ENCODE measurements at regions not wholly inside any gene's neighbourhood (a gene's known extent, or its start where the extent isn't known, plus 50 kb on each side); places are given as distances from the start of the nearest gene placed in this dataset.
"Not testable (repeated sequence)": the region's sequence is repeated elsewhere in the genome, so short reads cannot be mapped to it uniquely, and the experiment has no call there.

DNA sequence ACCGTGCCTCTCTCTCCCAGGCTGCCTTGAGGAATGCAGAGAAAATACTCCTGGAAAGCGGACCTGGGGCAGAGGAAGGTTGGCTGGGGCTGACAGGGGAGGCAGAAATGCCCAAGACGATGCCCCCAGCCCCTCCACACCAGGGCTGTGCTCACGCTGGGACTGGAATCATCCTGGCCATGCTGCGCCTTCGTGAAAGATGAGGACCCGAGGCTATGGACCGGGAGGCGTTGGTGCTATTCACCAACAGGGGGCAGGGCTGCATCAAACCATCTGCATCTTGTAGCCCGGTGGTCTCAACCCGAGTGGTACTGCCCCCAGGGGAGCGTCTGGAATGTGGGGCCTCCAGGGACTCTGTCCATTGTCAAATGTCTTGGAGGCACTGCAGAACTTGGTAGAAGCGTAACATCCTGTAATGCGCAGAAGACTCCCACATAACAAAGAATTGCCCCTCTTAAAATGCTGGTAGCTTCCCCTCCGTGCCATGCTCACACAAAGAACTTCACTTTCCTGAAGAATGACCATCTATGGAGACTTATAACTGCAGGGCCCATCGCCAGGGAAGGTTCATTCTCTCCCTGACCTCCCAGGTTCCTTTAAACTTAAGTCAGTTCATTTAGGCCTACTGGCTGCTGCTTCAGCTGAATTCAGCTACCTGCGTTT, 251.2 kb downstream of the RRAGC start:
- peak; percentile 8 for DNase-seq

DNA sequence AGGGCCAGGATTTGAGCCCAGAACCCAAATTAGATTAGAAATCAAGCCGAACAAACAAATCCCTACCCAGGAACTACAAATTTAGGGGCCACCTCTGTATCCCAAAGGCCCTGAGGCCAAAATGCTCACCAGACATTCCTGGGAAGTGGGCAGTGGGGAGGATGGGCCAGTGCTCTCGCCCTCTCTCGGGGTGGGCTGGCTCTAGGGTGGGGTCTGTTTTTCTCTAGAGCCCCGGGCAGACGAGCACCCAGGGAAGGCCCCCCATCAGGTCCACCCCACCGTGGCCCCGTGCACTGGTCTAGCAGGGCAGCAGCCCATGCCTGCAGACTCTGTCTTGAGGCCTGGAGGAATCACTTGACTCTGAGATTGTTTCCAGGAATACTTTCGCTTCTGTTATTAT, 252.0 kb downstream of the RRAGC start:
- DNase-seq: no peak

DNA sequence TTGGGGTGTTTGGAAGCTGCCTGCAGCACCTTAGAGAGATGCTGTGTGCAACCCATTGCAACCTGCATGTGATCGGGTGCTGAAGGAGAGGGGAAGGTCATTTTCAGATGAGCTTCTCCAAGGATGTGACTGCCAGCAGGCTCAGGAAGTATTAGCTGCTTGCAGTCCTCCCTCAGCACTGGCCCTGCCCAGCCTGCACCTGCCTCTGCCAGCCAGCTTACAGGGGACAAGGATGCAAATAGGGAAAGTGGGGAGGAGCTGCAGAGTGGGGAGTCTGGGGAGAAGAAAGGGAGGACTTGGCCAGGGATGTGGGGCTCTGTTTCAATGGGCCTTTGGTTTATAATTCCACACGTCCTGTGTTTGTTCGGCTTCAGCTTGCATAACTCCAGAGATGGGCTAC, 254.5 kb downstream of the RRAGC start:
- no peak for DNase-seq

DNA sequence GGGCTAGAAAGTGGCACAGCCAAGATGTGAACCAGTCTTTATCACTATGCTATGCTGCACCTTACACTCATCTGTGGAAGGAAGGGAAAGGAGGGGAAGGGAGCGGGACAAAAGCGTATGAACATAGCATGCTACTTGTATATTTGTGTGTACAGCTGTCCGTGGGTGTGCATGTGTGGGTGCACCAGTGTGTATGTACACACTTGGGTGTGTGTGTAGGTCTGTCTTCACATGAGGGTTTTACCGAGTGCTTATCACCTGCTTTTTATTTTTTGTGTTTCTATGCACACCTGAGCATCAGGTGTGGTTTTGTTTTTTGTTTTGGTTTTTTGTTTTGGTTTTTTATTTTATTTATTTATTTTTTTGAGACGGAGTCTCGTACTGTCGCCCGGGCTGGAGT, 255.7 kb downstream of the RRAGC start:
- DNase-seq: no peak

DNA sequence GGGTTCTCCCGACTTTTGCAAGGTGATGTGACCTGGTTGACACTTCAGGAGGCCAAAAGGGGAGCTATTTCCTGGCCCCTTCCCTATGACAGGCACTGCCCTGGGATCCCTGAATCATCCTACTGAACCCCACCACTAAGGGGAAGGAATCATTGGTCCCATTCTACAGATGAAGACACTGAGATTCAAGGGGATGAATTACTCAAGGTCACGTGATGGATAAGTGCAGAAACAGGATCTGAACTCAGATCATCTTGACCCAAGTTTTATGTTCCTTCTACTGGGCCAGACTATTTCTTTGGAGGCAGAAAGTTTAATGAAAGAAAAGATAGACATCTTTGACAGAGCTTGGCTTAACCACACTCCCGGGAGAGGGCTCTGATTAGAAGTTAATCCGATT, 258.7 kb downstream of the RRAGC start:
- no peak for DNase-seq

DNA sequence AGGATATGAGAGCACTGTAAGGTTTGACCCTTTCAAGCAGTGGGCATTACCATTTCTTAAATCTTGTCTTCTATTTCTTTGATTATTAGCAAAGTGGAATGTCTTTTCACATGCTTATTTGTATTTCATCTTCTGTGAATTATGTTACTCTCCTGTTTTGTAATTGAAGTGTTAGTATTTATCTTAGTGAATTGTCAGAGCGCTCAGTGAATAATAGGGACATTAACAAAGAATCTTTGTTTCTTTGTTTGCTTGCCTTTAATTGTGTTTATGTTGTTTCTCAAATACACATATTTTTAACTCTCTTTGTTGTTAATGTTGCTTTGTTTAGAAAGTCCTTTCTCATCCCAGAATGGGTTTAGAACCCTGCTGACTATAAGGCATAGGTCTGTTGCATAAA, 259.3 kb downstream of the RRAGC start:
- DNase-seq: no peak

DNA sequence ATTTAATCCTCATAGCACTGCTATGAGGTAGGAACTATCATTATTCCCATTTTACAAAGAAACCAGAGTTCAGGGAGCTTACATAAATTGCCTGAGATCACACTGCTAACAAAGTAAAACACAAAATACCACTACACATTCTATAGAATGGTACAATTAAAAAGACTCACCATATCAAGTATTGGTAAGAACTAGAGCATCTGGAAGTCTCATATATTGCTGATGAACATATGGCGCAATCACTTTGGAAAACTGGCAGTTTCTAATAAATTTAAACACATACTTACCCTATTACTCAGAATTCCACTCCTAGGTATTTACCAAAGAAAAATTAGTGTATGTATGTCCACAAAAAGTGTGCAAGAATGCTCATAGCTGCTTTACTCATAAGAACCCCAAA, 261.5 kb downstream of the RRAGC start:
- no peak for DNase-seq

DNA sequence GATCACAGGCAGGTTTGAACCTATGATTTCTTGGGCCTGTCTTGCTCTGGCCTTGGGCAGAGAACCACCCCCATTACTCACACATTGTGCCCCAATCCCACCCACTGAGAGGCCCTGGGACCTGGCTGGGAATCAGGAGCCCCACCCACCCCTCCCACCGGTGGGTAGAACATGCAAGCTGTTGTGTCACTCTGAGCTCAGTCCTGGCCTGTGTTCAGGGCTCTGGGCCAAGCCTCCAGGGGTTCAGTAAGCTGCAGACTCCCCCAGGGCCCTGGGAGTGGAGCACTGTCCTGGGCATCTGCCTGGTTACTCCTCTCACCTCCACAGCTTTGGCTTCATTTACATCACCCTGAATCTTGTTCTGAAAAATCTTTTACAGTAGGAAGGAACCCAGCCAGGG, 270.5 kb downstream of the RRAGC start:
- DNase-seq: no peak

DNA sequence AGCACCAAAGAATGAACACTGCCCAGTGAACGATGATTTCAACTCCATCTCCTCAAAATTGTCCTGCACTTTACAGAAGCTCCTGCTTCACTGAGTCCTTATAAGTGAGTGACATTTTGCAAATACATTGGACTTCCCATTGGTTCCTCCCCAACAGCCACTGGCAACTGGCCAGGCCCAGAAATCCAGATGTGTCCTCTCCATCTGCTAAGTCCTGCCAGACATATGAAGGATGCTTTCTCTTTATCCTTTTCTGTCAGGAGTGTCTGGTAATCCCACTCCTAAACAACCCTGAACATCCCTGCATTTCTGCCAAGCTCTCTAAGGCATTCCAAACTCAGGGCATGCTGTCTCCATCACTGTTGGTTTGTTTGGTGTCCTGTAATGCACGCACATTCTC, 271.8 kb downstream of the RRAGC start:
- DNase-seq: no peak

DNA sequence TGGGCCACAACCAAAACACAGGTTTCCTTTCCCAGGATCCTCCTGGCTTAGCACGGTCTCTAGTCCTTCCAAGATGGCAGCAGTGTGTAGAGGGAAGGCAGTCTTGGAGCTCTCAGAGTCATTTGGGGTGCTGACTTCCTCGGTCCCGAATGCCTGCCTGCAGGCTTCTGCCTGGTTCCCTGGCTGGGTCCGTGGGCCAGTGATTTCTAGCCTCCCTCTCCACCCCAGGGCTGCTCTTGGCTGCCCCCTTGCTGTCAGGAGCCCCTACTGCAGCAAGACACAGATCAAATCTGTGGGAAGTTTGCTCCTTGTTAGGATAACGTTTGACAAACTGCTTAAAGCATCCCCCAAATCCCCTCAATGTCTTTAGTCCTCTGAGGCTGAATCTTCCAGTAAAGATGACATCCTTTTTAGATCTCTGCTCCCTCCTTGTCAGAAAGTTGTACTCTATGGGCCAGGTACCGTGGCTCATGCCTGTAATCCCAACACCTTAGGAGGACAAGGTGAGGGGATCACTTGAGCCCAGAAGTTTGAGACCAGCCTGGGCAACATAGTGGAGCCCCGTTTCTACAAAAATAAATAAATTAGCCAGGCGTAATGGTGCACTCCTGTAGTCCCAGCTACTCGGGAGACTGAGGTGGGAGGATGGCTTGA, 272.5 kb downstream of the RRAGC start:
- peak; percentile 48 for DNase-seq

DNA sequence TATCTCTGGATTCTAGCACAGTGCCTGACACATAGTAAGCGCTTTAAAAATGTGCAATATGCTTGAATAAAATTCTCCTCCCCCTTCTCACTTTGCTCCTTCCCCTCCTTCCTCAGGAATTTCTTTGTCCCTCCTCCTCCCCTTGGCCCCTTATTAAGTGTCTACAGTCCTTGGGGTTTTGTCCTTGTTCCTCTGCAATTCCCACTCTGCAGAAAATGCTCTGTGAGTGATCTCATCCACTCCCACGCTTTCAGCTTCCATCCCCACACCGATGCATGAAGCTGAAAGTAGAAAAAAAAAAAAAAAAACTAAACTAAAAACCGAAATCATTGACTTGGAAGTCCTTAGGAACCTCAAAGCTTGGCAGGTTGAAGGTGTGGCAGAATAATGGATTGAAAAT, 273.6 kb downstream of the RRAGC start:
- no peak for DNase-seq

DNA sequence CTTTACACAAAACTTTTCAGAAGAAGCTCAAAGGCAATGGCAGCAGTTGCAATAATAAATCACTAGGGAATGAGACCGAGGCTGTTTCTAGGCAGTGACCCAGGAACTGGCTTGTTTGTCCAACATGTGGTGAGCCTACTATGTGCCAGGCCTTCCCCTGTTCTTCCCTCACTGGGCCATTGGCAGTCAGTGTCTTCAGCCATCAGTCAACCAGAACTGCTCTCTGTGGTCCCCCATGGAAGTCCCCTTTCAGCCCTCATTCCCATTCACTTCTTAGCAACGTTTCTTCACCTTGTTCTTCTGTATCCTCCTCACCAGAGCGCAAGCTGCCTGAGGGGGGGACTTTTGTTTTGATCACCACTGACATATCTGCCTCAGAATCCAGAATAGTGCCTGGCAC, 274.1 kb downstream of the RRAGC start:
- DNase-seq: no peak

DNA sequence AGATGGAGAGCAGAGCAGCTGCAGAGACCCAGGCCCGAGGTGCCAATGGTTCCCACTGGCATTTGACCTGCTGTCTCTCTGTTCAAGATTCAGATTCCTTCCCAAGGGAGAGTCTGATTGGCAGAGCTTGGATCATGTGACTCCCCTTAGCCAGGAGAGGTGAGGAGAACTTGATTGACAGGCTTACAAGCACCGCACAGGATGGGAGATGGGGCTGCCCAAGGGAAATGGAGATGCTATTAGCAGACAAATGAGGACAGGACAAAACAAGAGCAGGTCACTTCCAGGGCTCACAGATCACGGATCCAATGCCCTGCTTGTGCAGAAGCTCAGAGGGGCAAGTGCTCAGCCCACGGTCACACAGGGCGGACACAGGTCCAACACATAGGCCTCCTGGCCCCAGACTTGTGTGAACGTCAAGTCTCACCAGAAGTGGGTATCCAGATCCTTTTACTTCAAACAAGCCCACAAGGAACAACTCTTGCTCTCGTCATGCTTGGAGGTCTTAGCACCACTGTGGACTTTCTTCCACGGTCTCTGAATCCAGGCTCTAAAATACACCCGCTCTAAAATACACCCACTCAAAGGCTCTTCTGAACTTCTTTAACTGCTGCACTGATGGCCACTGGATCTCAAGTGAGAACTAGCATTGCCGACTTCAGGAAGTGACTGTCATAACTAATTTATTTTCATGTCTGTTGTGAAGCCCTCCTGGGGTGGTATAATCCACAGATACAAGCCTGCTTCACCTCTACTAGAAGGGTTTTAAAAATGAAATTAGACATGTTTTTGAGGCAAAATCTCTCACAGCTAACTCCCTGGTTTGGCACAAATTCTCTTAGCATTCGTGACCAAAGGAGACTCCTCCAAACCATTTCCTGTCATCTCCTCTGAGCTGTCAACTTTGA, 274.9 kb downstream of the RRAGC start:
- no peak for DNase-seq

DNA sequence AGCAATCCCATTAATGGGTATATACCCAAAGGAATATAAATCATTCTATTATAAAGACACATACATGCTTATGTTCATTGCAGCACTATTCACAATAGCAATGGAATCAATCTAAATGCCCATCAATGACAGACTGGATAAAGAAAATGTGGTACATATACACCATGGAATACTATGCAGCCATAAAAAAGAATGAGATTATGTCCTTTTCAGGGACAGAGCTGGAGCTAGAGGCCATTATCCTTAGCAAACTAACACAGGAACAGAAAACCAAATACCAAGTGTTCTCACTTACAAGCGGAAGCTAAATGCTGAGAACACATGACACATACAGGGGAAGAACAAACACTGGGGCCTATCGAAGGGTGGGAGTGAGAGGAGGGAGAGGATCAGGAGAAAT, 276.3 kb downstream of the RRAGC start:
- not testable (repeated sequence) for DNase-seq

DNA sequence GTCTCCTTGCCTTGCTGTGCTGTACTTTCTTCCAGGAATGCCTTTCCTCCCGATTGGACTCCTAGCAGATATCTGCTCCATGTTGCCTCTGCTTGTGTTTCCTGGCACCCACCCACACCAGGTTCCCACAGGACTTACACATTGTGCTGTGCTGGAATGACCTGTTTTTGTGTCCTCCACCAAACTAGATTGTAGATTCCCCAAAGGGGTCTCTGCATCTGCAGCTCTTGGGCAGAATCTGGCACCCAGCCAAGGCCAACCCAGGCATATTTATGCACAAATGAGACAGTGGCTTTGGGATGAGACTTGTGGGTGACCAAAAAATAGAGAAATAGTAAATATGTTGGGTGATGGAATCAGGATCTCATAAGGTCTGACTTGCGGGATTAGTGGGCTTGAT, 278.2 kb downstream of the RRAGC start:
- no peak for DNase-seq

DNA sequence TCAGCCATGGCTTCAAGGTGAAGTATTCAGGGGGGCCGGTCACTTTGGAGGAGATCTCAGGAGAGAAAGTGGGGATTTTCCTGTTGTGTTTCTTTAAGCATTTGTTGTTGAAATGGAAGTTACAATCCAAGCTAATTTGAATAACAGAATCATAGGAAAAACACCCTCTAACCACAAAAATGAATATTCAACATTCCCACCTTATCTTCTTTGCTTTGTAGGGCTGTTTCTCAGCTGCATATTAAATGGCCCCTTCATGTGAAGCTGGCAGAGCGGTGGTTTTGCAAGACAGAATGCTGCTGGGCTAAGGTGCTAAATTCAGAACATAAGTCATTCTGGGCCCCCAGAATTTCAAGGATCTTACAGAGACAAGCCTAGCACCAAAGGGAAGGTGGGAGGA, 279.0 kb downstream of the RRAGC start:
- no peak for DNase-seq

DNA sequence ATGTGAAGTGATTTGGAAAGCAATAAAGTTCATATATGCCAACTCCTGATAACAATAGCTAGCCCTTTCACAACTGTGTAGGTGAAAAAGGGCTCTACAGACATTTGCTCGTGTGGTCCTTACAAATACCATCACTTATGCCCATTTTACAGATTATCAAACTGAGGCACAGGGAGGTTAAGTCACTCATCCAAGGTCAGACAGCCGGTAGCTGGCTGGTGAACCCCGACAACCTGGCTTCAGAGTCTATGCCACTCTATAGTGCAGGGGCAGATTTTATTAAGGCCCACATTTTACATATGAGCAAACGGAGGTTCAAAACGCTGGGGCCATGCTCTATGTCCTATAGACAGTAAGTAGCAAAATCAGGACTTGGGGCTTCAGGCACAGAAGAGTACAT, 280.5 kb downstream of the RRAGC start:
- no peak for DNase-seq

DNA sequence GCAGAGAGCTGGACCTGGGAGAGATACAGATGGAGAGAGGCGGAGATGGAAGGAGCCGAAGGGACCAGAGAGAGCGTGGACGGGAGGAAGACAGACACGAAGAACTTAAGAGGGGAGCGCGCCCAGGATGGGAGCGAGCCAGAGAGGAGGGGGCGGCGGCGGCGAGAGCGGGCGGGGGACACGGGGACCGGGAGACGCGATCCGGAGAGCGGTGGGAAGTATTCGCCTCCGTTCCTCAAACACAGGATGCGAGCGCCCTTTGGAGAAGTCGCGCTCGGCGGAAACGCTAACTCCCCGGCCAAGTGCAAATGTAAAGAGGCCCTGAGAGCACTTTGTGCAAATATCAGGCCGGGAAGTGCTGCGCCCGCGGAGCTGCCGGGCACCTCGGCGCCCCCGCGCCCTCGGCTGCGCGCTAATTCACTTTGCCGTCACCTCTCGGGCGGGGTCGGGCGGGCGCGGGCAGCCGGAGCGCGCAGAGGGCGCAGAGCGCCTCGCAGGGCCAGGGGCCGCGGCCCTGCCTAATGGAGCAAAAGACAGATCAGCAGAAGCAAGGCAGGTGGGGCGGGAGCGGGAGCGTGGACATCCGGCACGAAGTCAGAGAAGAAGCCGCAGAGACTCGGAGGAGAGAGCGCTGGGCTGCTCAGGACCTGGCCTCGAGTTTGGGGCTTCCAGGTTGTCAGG, 281.2 kb downstream of the RRAGC start:
- no peak for DNase-seq

DNA sequence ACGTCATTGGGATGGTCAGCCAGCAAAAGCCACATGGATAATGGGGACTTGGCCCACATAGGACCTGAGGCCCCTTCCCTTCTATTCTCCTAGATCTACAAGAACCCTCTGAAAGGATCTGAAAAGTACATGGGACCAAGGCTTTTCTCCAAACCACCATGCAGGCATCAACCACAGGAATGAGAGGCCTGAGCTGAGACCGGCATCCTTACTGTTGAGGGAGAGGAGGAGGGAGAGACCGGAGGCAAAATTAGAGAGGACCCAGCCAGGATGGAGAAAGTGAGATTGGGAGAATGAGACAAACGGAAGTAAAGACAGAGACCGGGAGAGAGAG, 281.7 kb downstream of the RRAGC start:
- DNase-seq: no peak

DNA sequence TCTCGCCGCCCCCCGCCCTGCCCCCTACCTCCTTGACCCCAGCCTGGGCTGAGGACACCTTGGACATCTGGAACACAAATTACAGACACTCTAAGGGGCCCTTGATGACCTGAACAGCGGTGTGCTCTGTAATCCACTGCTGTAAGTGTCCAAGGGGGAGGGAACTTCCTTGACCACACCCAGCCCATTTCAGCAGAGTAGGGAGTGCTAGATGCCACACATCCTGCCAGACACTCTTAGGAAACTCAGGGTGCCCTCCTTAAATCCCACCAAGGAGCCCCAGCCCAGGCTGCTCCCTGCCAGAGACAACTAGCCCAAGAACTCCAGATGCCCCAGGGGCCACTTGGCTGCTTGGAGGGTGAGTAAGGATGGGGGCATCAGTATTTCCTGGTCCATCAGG, 282.2 kb downstream of the RRAGC start:
- no peak for DNase-seq

DNA sequence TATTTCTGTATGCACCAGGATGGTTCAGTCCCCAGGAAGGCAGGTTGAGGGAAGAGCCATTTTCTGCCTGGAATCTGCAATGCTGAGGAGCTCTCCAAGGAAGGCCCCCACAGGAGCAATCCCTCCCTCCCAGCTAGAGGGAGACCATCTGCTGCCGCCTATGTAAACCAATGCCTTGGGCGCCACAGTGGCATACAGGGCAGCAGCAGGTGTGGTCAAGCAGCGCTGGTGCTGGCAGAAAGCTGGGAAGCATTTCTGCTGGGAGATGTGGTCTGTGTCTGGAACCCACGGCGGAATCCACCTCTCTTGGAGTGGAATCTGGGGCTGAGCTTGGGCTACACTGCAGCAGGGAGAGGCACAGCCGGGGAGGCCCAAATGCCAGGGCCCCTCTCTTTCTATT, 283.3 kb downstream of the RRAGC start:
- no peak for DNase-seq

DNA sequence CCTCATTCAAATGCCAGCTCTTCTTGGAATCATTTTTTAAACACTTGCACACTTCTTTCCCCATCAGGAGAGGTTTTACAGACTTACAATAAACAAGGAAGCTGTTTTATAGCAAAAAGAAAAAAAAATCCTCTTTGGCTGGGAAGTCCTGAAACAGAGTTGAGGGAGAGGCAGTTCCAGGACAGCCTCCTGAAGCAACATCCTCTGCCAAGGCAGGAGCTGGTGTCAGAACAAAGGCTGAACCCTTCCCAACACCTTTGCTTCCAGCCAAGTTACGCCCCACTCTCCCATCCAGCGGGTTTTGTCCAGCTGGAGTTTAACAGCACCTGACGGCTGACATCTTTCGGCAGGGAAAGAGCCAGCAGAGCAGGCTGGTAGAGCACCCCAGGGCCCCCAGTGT, 287.8 kb downstream of the RRAGC start:
- DNase-seq: no peak

DNA sequence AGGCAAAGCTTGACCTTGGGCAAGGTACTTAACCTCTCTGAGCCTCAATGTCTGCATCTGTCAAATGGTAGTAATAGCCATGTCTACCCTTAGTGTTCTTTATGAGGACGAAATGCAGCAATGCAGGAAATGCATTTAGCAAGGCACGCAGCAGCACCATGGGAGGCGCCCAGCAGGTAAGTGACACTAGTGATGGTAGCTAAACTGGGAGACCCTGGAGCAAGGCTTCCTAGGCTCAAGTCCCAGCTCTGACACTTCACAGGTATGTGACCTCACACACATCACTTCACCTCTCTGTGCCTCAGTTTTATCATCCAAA, 289.0 kb downstream of the RRAGC start:
- DNase-seq: no peak
